ENCODE measurements at regions not wholly inside any gene's neighbourhood (a gene's known extent, or its start where the extent isn't known, plus 50 kb on each side); places are given as distances from the start of the nearest gene placed in this dataset.

DNA sequence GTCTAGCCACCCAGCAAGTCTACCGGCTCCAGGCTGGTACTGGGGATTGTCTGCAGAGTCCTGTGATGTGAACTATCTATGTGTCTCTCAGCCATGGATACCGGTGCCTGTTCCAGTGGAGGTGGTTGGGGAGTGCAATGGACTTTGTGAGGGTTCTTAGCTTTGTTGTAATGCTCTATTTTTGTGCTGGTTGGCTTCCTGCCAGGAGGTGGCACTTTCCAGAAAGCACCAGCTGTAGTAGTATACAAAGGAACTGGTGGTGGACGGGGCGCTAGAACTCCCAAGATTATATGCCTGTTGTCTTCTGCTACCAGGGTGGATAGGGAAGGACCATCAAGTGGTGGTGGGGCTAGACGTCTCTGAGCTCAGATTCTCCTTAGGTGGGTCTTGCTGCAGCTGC, 306.4 kb upstream of the POF1B start:
- intact Hi-C loops (cut with micrococcal nuclease) = no loop called here
- 0 out of 2 replicates have a peak, but pooled peaks cover 1% of the 10 kb centered on the region for H3K9me3 ChIP-seq (replicated peaks; ENCODE audit: control insufficient read depth, insufficient read depth, low read depth, low read length)
- in situ Hi-C loops (cut with MboI) = no loop called here
- ATAC-seq = no peak
- WGBS (ENCODE audit: insufficient coverage, low coverage, missing lambda C conversion rate) = 4% methylated on average over 3 of the region's 5 CpGs
- H3K36me3 ChIP-seq (ENCODE audit: control insufficient read depth, insufficient read depth, low read length) = no peaks in the 10 kb centered on the region
- CTCF ChIA-PET (ENCODE audit: low intra/inter-chr PET ratio) = no interaction called here
- H4K20me1 ChIP-seq (replicated peaks; ENCODE audit: control insufficient read depth, insufficient read depth, low read length) = no peaks in the 10 kb centered on the region
- FAIRE-seq = no peak
- TF ChIP-seq SRSF9 (IDR thresholded peaks at IDR 0.05; ENCODE audit: borderline replicate concordance, low read depth, low read length) (no peak), ILF3 (IDR thresholded peaks at IDR 0.05; ENCODE audit: borderline replicate concordance) (no peak), ASH1L (IDR thresholded peaks at IDR 0.05; ENCODE audit: borderline replicate concordance, low read depth, partially characterized antibody) (no peak), FOXM1 (IDR thresholded peaks at IDR 0.05; ENCODE audit: low read depth) (no peak), FOXM1 (CRISPR knock-in tag; IDR thresholded peaks at IDR 0.05; ENCODE audit: low read depth) (no peak), FUS (optimal IDR thresholded peaks at IDR 0.05; ENCODE audit: low read depth, low read length) (no peak), CC2D1A (IDR thresholded peaks at IDR 0.05) (no peak), EP300 (IDR thresholded peaks at IDR 0.05; ENCODE audit: low read length) (no peak), RBFOX2 (IDR thresholded peaks at IDR 0.05; ENCODE audit: low read depth, low read length) (no peak)
- TF ChIP-seq, protein P1, sequence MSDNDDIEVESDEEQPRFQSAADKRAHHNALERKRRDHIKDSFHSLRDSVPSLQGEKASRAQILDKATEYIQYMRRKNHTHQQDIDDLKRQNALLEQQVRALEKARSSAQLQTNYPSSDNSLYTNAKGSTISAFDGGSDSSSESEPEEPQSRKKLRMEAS (CRISPR knock-in tag; IDR thresholded peaks at IDR 0.05) = no peak
- TF ChIP-seq, protein P2, sequence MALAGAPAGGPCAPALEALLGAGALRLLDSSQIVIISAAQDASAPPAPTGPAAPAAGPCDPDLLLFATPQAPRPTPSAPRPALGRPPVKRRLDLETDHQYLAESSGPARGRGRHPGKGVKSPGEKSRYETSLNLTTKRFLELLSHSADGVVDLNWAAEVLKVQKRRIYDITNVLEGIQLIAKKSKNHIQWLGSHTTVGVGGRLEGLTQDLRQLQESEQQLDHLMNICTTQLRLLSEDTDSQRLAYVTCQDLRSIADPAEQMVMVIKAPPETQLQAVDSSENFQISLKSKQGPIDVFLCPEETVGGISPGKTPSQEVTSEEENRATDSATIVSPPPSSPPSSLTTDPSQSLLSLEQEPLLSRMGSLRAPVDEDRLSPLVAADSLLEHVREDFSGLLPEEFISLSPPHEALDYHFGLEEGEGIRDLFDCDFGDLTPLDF (CRISPR knock-in tag; IDR thresholded peaks at IDR 0.05) = no peak
- TF ChIP-seq, protein P3, sequence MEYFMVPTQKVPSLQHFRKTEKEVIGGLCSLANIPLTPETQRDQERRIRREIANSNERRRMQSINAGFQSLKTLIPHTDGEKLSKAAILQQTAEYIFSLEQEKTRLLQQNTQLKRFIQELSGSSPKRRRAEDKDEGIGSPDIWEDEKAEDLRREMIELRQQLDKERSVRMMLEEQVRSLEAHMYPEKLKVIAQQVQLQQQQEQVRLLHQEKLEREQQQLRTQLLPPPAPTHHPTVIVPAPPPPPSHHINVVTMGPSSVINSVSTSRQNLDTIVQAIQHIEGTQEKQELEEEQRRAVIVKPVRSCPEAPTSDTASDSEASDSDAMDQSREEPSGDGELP (CRISPR knock-in tag; IDR thresholded peaks at IDR 0.05; ENCODE audit: borderline replicate concordance) = no peak
- no TSS peak for BruUV-seq (replicated peaks)
- H3K9ac ChIP-seq (ENCODE audit: insufficient read depth in 1 of 2, low read depth in 2 of 2, low read length in 2 of 2) = no peak overlapping the region
- H2AFZ ChIP-seq (ENCODE audit: low read depth, low read length) = no peak overlapping the region
- no peaks in the 10 kb centered on the region for H3K4me1 ChIP-seq (replicated peaks in 1 of 2; ENCODE audit: control insufficient read depth in 2 of 2, insufficient read depth in 2 of 2, low read length in 2 of 2)
- no peak overlapping the region for H3K27ac ChIP-seq (ENCODE audit: extremely low read depth, low read depth, low read length)
- H3K4me3 ChIP-seq = no peak overlapping the region
- H3K4me2 ChIP-seq (ENCODE audit: insufficient read depth, low read length) = no peak overlapping the region
- no peaks in the 10 kb centered on the region for H3K9me1 ChIP-seq (ENCODE audit: control insufficient read depth, insufficient read depth, low read length)
- no peaks in the 10 kb centered on the region for H3K27me3 ChIP-seq (ENCODE audit: control insufficient read depth in 2 of 2, insufficient read depth in 2 of 2, low read length in 2 of 2)
- no peak for DNase-seq (ENCODE audit: extremely low read depth in 1 of 4, low spot score in 3 of 4)
- POLR2A ChIA-PET = no interaction called here
- no peaks in the 10 kb centered on the region for H3K79me2 ChIP-seq (ENCODE audit: control insufficient read depth, insufficient read depth, low read length)

Measured in K562 (cell line).